ENCODE measurements at regions not wholly inside any gene's neighbourhood (a gene's known extent, or its start where the extent isn't known, plus 50 kb on each side); places are given as distances from the start of the nearest gene placed in this dataset.

DNA sequence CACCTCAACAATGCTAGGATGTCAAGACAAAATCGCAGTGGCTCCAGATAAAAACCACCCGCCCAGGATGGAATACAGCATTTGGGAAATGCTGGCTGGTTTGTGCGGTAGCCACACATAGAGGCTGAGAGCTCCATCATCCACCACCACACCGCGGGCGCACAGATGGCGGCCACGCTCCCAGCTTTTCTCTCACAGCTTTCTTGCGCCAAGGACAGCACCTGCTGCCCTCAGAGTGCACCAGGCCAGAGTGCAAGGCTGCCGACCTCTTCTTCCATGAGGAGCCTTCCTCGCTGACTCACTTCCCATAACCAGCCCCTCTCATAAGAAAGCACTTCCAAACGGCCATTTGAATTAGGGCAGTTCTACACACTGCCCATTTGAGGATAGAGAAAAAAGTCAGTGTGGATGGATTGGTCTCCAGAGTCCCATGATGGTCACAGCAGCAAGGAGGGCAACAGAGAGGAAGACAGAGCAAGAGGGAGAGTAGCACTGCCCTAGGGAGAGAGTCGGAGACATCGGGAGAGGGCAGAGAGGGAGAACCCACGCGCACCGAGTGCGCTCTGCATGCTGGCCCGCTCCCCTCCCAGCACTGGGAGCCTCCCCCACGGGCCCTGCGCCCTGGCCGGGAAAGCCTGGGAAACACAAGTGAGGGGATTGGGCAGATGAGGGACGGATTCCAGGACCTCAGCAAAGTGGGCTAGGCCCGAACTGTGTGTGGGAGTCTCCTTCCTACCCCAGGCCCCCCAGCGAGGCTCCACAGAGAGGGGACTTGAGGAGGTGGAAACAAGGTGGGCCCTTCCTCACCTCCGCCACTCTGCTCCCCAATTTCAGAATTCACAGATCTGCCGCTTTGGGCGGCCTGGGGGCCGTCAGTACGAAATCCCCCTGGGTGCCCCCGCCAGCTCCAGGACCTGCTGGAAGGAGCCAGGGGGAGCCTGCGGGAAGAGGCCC, 156.9 kb downstream of the USP12 start:
- Mint-ChIP-seq H3K4me3 (ENCODE audit: low read depth, unreplicated experiment) (no peak overlapping the region), H3K27me3 (ENCODE audit: unreplicated experiment) (peaks cover 8% of the 10 kb centered on the region), H3K27ac (ENCODE audit: unreplicated experiment) (no peak overlapping the region), H3K4me1 (ENCODE audit: low read depth, unreplicated experiment) (peaks cover 7% of the 10 kb centered on the region), H3K9me3 (ENCODE audit: low read depth, unreplicated experiment) (no peaks in the 10 kb centered on the region), H3K36me3 (ENCODE audit: insufficient read depth, unreplicated experiment) (no peaks in the 10 kb centered on the region)
- no TSS peak for BruUV-seq (replicated peaks)
- intact Hi-C loops (cut with micrococcal nuclease; ENCODE audit: unreplicated experiment) = no loop called here
- no peak for DNase-seq
- CTCF ChIA-PET = no interaction called here
- TF ChIP-seq, protein P1, sequence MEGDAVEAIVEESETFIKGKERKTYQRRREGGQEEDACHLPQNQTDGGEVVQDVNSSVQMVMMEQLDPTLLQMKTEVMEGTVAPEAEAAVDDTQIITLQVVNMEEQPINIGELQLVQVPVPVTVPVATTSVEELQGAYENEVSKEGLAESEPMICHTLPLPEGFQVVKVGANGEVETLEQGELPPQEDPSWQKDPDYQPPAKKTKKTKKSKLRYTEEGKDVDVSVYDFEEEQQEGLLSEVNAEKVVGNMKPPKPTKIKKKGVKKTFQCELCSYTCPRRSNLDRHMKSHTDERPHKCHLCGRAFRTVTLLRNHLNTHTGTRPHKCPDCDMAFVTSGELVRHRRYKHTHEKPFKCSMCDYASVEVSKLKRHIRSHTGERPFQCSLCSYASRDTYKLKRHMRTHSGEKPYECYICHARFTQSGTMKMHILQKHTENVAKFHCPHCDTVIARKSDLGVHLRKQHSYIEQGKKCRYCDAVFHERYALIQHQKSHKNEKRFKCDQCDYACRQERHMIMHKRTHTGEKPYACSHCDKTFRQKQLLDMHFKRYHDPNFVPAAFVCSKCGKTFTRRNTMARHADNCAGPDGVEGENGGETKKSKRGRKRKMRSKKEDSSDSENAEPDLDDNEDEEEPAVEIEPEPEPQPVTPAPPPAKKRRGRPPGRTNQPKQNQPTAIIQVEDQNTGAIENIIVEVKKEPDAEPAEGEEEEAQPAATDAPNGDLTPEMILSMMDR (IDR thresholded peaks at IDR 0.05; ENCODE audit: unreplicated experiment) = no peak

DNA sequence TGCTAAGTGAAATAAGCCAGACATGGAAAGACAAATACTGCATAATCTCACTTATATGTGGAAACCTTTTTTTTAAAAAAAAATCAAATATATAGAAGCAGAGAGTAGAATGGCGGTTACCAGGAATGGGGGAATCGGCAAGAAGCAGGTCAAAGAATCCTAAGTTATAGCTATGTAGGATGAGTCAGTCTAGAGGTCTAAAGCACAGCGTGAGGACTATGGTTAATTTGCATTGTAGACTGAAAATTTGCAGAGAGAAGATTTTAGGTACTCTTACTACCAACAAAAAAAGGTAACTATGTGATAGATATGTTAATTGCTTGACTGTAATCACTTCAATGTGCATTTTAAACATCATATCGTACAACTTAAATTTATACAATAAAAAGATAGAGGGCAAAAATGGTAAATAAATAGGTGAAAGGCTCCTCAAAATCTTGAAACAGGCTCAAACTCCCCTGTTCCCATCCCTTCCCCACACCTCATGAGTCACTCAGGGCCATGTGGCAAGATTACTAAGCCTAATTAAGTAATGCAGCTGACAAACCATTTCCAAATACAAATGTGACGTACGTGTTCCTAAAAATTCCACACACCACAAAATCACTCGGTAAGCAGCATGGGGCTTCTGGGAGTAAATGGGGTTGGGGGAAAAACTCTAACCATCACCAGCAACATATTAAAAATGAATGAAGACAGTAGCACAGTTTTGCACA, 159.0 kb downstream of the USP12 start:
- Mint-ChIP-seq H3K36me3 (ENCODE audit: insufficient read depth, unreplicated experiment) (no peaks in the 10 kb centered on the region), H3K4me3 (ENCODE audit: low read depth, unreplicated experiment) (no peak overlapping the region), H3K9me3 (ENCODE audit: low read depth, unreplicated experiment) (no peaks in the 10 kb centered on the region), H3K27ac (ENCODE audit: unreplicated experiment) (no peak overlapping the region), H3K27me3 (ENCODE audit: unreplicated experiment) (peaks cover 8% of the 10 kb centered on the region), H3K4me1 (ENCODE audit: low read depth, unreplicated experiment) (no peaks in the 10 kb centered on the region)
- TF ChIP-seq, protein P1 (IDR thresholded peaks at IDR 0.05; ENCODE audit: unreplicated experiment) = no peak
- no TSS peak for BruUV-seq (replicated peaks)
- CTCF ChIA-PET = no interaction called here
- DNase-seq = no peak
- intact Hi-C loops (cut with micrococcal nuclease; ENCODE audit: unreplicated experiment) = no loop called here

DNA sequence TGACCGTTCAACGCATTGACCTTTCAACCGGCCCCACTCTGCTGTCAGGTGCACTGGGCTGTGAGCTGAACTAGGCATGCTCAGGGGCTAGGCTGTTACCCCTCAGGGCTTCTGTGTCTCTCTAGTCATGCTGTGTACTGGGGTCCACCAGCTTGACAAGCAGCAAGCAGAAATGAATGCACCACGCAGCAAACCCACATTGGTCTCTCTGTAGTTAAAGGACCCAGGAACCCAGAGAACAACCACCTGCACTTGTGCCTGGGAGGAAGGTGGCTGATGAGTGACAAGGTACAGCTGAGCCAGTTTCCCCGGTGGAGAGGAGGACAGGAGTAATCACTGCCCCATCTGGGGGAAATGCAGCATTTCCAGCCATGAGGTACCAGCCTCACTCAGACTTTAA, 159.9 kb downstream of the USP12 start:
- H3K36me3 Mint-ChIP-seq (ENCODE audit: insufficient read depth, unreplicated experiment) = no peaks in the 10 kb centered on the region
- DNase-seq = no peak
- no TSS peak for BruUV-seq (replicated peaks)
- no peak overlapping the region for H3K4me3 Mint-ChIP-seq (ENCODE audit: low read depth, unreplicated experiment)
- H3K27me3 Mint-ChIP-seq (ENCODE audit: unreplicated experiment) = peaks cover 8% of the 10 kb centered on the region
- no peaks in the 10 kb centered on the region for H3K4me1 Mint-ChIP-seq (ENCODE audit: low read depth, unreplicated experiment)
- CTCF ChIA-PET = no interaction called here
- TF ChIP-seq, protein P1 (IDR thresholded peaks at IDR 0.05; ENCODE audit: unreplicated experiment) = no peak
- no peaks in the 10 kb centered on the region for H3K9me3 Mint-ChIP-seq (ENCODE audit: low read depth, unreplicated experiment)
- intact Hi-C loops (cut with micrococcal nuclease; ENCODE audit: unreplicated experiment) = no loop called here
- H3K27ac Mint-ChIP-seq (ENCODE audit: unreplicated experiment) = no peak overlapping the region

DNA sequence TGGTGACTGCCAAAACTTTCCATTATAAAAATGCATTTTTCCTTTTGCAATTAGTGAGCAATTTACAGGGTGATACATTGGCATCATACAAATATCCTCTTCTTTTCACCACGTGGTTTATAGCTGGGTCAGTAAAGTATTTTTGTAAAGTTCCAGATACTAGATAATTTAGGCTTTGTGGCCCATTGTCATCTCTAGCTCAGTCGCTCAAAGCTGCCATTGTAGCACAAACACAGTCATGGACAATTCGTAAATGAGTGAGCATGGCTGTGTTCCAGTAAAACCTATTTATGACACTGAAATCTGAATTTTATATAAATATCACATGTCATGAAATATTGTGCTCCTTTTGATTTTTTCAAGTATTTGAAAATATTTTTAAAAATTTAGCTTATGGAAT, 162.9 kb downstream of the USP12 start:
- Mint-ChIP-seq H3K4me3 (ENCODE audit: low read depth, unreplicated experiment) (no peak overlapping the region), H3K9me3 (ENCODE audit: low read depth, unreplicated experiment) (no peaks in the 10 kb centered on the region), H3K4me1 (ENCODE audit: low read depth, unreplicated experiment) (no peaks in the 10 kb centered on the region), H3K36me3 (ENCODE audit: insufficient read depth, unreplicated experiment) (no peaks in the 10 kb centered on the region), H3K27ac (ENCODE audit: unreplicated experiment) (no peak overlapping the region), H3K27me3 (ENCODE audit: unreplicated experiment) (peaks cover 20% of the 10 kb centered on the region)
- CTCF ChIA-PET = interaction anchor here (1.5 kb wide), 1 partner anchor 14 kb away, joined by 5 read pairs; no protein-coding TSS in a partner anchor
- TF ChIP-seq, protein P1 (IDR thresholded peaks at IDR 0.05; ENCODE audit: unreplicated experiment) = no peak
- no TSS peak for BruUV-seq (replicated peaks)
- intact Hi-C loops (cut with micrococcal nuclease; ENCODE audit: unreplicated experiment) = no loop called here
- DNase-seq = no peak

All from Calu3 (cell line).